HepG2 (cell line): ENCODE measurements at regions not wholly inside any gene's neighbourhood (a gene's known extent, or its start where the extent isn't known, plus 50 kb on each side); places are given as distances from the start of the nearest gene placed in this dataset.

Experiments
- ATAC-seq: fragments of 200-7000 bp; cut with Tn5 transposase; 3 replicates; pipeline ENCODE4 v1.9.1; 2020; ENCODE audit warnings: mild to moderate bottlenecking, moderate library complexity
- BruUV-seq: library from RNA; stranded (reverse); fragments of 400-500 nt; replicated peaks from 2 replicates; lab custom pipeline; 2021; lab: Mats Ljungman, UMichigan
- CTCF ChIA-PET: fragments of 300-600 bp; formaldehyde crosslinking; extraction: SDS; loops from one replicate; lab custom pipeline; 2021; ENCODE audit warnings: low total read pairs, inconsistent platforms, low intra/inter-chr PET ratio; lab: Yijun Ruan, JAX
- POLR2A ChIA-PET: fragments of 350-600 bp; sonication (Branson Sonifier 250); formaldehyde crosslinking; loops from one replicate; lab custom pipeline; 2020; ENCODE audit warnings: antibody characterized with exemption, inconsistent platforms; lab: Yijun Ruan, JAX
- DNase-seq: peaks from one replicate; pipeline ENCODE4 v3.0.0-alpha.2; 2015; ENCODE audit warnings: low spot score
- FAIRE-seq: peaks from 3 replicates; lab custom pipeline; 2011; peaks lifted over from hg19 to GRCh38; lab: Jason Lieb, UNC
- H2AFZ ChIP-seq: one replicate; pipeline ENCODE4 v1.6.1; 2011; ENCODE audit warnings: low read length, inconsistent platforms
- H3K27ac ChIP-seq: fragments of 300-600 bp; 3 replicates; pipeline ENCODE4 v1.8.0; 2011; ENCODE audit warnings: mixed run types, mild to moderate bottlenecking, mixed read lengths, low read length, inconsistent platforms; ENCODE audit not compliant: insufficient read depth; ENCODE audit errors: extremely low read length
- H3K27me3 ChIP-seq, 2 experiments: fragments of 200-600 bp in 1 of 2; 2 replicates in 1 of 2; 3 replicates in 1 of 2; pipeline versions ENCODE4 v1.6.0 to v1.8.0; 2011; ENCODE audit warnings: low read length in 2 of 2, mild to moderate bottlenecking in 2 of 2, moderate library complexity in 2 of 2, inconsistent platforms in 1 of 2; ENCODE audit not compliant: insufficient read depth in 2 of 2, control insufficient read depth in 1 of 2
- H3K36me3 ChIP-seq, 2 experiments: fragments of 200-600 bp in 1 of 2; replicated peaks in 1 of 2; 2 replicates in 1 of 2; 3 replicates in 1 of 2; pipeline versions ENCODE4 v1.5.1 to v1.8.0; 2011; ENCODE audit warnings: low read length in 2 of 2, inconsistent platforms in 1 of 2; ENCODE audit not compliant: insufficient read depth in 2 of 2, control insufficient read depth in 1 of 2
- H3K4me1 ChIP-seq: 2 replicates; pipeline ENCODE4 v1.5.1; 2012; ENCODE audit warnings: low read length, inconsistent platforms; ENCODE audit not compliant: insufficient read depth
- H3K4me2 ChIP-seq: 2 replicates; pipeline ENCODE4 v1.6.0; 2011; ENCODE audit warnings: low read depth, low read length, inconsistent platforms
- H3K4me3 ChIP-seq, 3 experiments: fragments of 200-600 bp in 1 of 3; sonication (generic), shearing (Covaris generic) in 1 of 3; replicated peaks in 1 of 3; 2 replicates each; pipeline ENCODE4 v1.5.1; 2011 to 2016; ENCODE audit warnings: low read length in 3 of 3, inconsistent platforms in 2 of 3, low read depth in 2 of 3, mild to moderate bottlenecking in 2 of 3, control low read depth in 1 of 3, mixed read lengths in 1 of 3; ENCODE audit not compliant: insufficient read depth in 1 of 3
- H3K79me2 ChIP-seq: one replicate; pipeline ENCODE4 v1.6.1; 2011; ENCODE audit warnings: low read length, inconsistent platforms; ENCODE audit not compliant: insufficient read depth
- H3K9ac ChIP-seq: 2 replicates; pipeline ENCODE4 v1.6.0; 2011; ENCODE audit warnings: mild to moderate bottlenecking, low read depth, low read length, inconsistent platforms; ENCODE audit not compliant: insufficient read depth
- H3K9me3 ChIP-seq: 2 replicates; pipeline ENCODE4 v1.5.1; 2012; ENCODE audit warnings: mild to moderate bottlenecking, low read length
- H4K20me1 ChIP-seq: 2 replicates; pipeline ENCODE4 v1.6.0; 2011; ENCODE audit warnings: inconsistent platforms, mild to moderate bottlenecking, low read length, moderate library complexity; ENCODE audit not compliant: insufficient read depth
- GMEB1 ChIP-seq: sonication (generic); formaldehyde crosslinking; IDR thresholded peaks from 2 replicates; pipeline ENCODE4 v1.5.1; 2020; ENCODE audit warnings: missing genetic modification reagents, mild to moderate bottlenecking, borderline replicate concordance
- HOXA7 ChIP-seq: sonication (generic); formaldehyde crosslinking; IDR thresholded peaks from 2 replicates; pipeline ENCODE4 v1.8.1; 2022; ENCODE audit warnings: mild to moderate bottlenecking, missing genetic modification reagents, moderate library complexity
- KDM3A ChIP-seq: IDR thresholded peaks from 2 replicates; pipeline ENCODE4 v1.6.1; 2018; ENCODE audit warnings: low read depth, missing compliant biosample characterization
- MYNN ChIP-seq: sonication (generic); formaldehyde crosslinking; IDR thresholded peaks from 2 replicates; pipeline ENCODE4 v1.4.0; 2020; ENCODE audit warnings: mild to moderate bottlenecking, low read depth, missing genetic modification reagents
- RXRB ChIP-seq: IDR thresholded peaks from 2 replicates; pipeline ENCODE4 v1.6.1; 2016; ENCODE audit warnings: borderline replicate concordance, missing genetic modification reagents, missing compliant biosample characterization
- TGIF2 ChIP-seq: IDR thresholded peaks from 2 replicates; pipeline ENCODE4 v1.6.1; 2016; ENCODE audit warnings: control low read depth, missing compliant biosample characterization
- U2AF1 ChIP-seq: fragments of 200-400 bp; formaldehyde crosslinking; optimal IDR thresholded peaks from 2 replicates; pipeline ENCODE3; 2017; ENCODE audit warnings: mild to moderate bottlenecking, low read depth, low read length
- ZNF232 ChIP-seq: sonication (generic); formaldehyde crosslinking; IDR thresholded peaks from 2 replicates; pipeline ENCODE4 v1.4.0; 2020; ENCODE audit warnings: missing genetic modification reagents, borderline replicate concordance
- ZNF737 ChIP-seq: sonication (generic); formaldehyde crosslinking; IDR thresholded peaks from 2 replicates; pipeline ENCODE4 v1.5.0; 2020; ENCODE audit warnings: missing genetic modification reagents, mild to moderate bottlenecking, borderline replicate concordance
- ZUFSP ChIP-seq: sonication (generic); formaldehyde crosslinking; IDR thresholded peaks from 2 replicates; pipeline ENCODE4 v1.9.0; 2021; ENCODE audit warnings: missing genetic modification reagents, mild to moderate bottlenecking, borderline replicate concordance
- WGBS: methylation state at CpG from one replicate; pipeline ENCODE4 v1.1.6; 2017; ENCODE audit warnings: low lambda C conversion rate; 5-methylcytosine and 5-hydroxymethylcytosine counted together
- in situ Hi-C: cut with HindIII; loops from 2 replicates; pipeline ENCODE4 v1.10.0; 2017; ENCODE audit warnings: low pct_unique_long_range_greater_than_20kb; ENCODE audit not compliant: extremely low pct_ligation_motif_present
- intact Hi-C: fragments of 100-400 bp; cut with micrococcal nuclease; formaldehyde crosslinking; loops from one replicate; pipeline ENCODE4 v1.10.0; 2022; ENCODE audit not compliant: unreplicated experiment

GRCh38 chr15:93854088-93854487, 377.3 kb upstream of the MCTP2 start:
- H4K20me1 ChIP-seq: no peaks in the 10 kb centered on the region
- CTCF ChIA-PET: no interaction called here
- H3K4me1 ChIP-seq: no peaks in the 10 kb centered on the region
- BruUV-seq: no TSS peak
- ATAC-seq (no peak), FAIRE-seq (no peak), DNase-seq (no peak)
- no peak overlapping the region for H3K27ac ChIP-seq
- intact Hi-C loops (no loop called here), in situ Hi-C loops (no loop called here)
- POLR2A ChIA-PET: no interaction called here
- H3K9ac ChIP-seq: no peak overlapping the region
- H3K27me3 ChIP-seq: no peaks in the 10 kb centered on the region; a peak in 1 of 5 replicates
- H3K9me3 ChIP-seq: no peaks in the 10 kb centered on the region
- H3K79me2 ChIP-seq: no peaks in the 10 kb centered on the region
- no peaks in the 10 kb centered on the region for H3K36me3 ChIP-seq
- 4% methylated on average over 2 of the region's 3 CpGs for WGBS
- no peak overlapping the region for H3K4me3 ChIP-seq
- no peak overlapping the region for H2AFZ ChIP-seq
- no peak for TF ChIP-seq ZNF232 (CRISPR knock-in tag)
- no peak for TF ChIP-seq HOXA7
- no peak for TF ChIP-seq RXRB
- TF ChIP-seq KDM3A (CRISPR knock-in tag): no peak
- no peak for TF ChIP-seq U2AF1
- TF ChIP-seq GMEB1 (CRISPR knock-in tag): no peak
- TF ChIP-seq ZUFSP (CRISPR knock-in tag): no peak
- no peak for TF ChIP-seq MYNN
- TF ChIP-seq TGIF2 (CRISPR knock-in tag): no peak
- no peak for TF ChIP-seq ZNF737
- no peak overlapping the region for H3K4me2 ChIP-seq
